ENCODE measurements at regions not wholly inside any gene's neighbourhood (a gene's known extent, or its start where the extent isn't known, plus 50 kb on each side); places are given as distances from the start of the nearest gene placed in this dataset.

- POLR2A ChIA-PET = interaction anchor here (0.5 to 0.6 kb wide), 2 partner anchors 33 to 290 kb away, joined by 4 to 6 read pairs; no protein-coding TSS in a partner anchor
- Histone ChIP-seq H3K9me3 (ENCODE audit: control extremely low read depth in 1 of 5, control insufficient read depth in 4 of 5, insufficient read depth in 2 of 5, low read depth in 1 of 5, low read length in 4 of 5) (peaks cover 0 to 7% (median 0%) of the 10 kb centered on the region in 5 experiments), H3K27me3 (replicated peaks in 2 of 5; ENCODE audit: control insufficient read depth in 4 of 5, insufficient read depth in 5 of 5, low read length in 4 of 5) (no peaks in the 10 kb centered on the region), H3K27ac (ENCODE audit: insufficient read depth in 1 of 2, low read depth in 1 of 2, low read length in 2 of 2, poor library complexity in 1 of 2, severe bottlenecking in 2 of 2) (no peak overlapping the region), H3K4me1 (ENCODE audit: control extremely low read depth in 1 of 4, control insufficient read depth in 4 of 4, insufficient read depth in 4 of 4, low read length in 3 of 4) (peaks cover 0 to 7% (median 0%) of the 10 kb centered on the region in 4 experiments), H3K4me3 (ENCODE audit: control insufficient read depth in 1 of 7, extremely low read depth in 1 of 7, insufficient read depth in 4 of 7, low read depth in 2 of 7, low read length in 6 of 7) (no peak overlapping the region), H3K36me3 (ENCODE audit: control insufficient read depth in 4 of 4, insufficient read depth in 4 of 4, low read length in 3 of 4) (no peaks in the 10 kb centered on the region)
- 100% methylated on average over 1 of the region's 2 CpGs for WGBS (ENCODE audit: insufficient coverage)
- CTCF ChIA-PET = interaction anchor here (1.8 kb wide), 1 partner anchor 44 kb away, joined by 3 read pairs; no protein-coding TSS in a partner anchor
- no peak for DNase-seq
Observed at GRCh38 chr3:141814375-141814774, 51.2 kb downstream of the GRK7 start.

GRCh38 chr3:141815667-141816066 lies 52.5 kb downstream of the GRK7 start:
- Histone ChIP-seq H3K4me1 (ENCODE audit: control extremely low read depth in 1 of 4, control insufficient read depth in 4 of 4, insufficient read depth in 4 of 4, low read length in 3 of 4) (peaks cover 0 to 7% (median 0%) of the 10 kb centered on the region in 4 experiments), H3K9me3 (ENCODE audit: control extremely low read depth in 1 of 5, control insufficient read depth in 4 of 5, insufficient read depth in 2 of 5, low read depth in 1 of 5, low read length in 4 of 5) (peaks cover 0 to 7% (median 0%) of the 10 kb centered on the region in 5 experiments), H3K27ac (ENCODE audit: insufficient read depth in 1 of 2, low read depth in 1 of 2, low read length in 2 of 2, poor library complexity in 1 of 2, severe bottlenecking in 2 of 2) (no peak overlapping the region), H3K27me3 (replicated peaks in 2 of 5; ENCODE audit: control insufficient read depth in 4 of 5, insufficient read depth in 5 of 5, low read length in 4 of 5) (no peaks in the 10 kb centered on the region), H3K36me3 (ENCODE audit: control insufficient read depth in 4 of 4, insufficient read depth in 4 of 4, low read length in 3 of 4) (no peaks in the 10 kb centered on the region), H3K4me3 (ENCODE audit: control insufficient read depth in 1 of 7, extremely low read depth in 1 of 7, insufficient read depth in 4 of 7, low read depth in 2 of 7, low read length in 6 of 7) (no peak overlapping the region)
- CTCF ChIA-PET = interaction anchor here (1.7 to 1.8 kb wide), 2 partner anchors 38 to 43 kb away, joined by 3 to 4 read pairs; no protein-coding TSS in a partner anchor
- POLR2A ChIA-PET = interaction anchor here (0.6 kb wide), 1 partner anchor 52 kb away, joined by 3 read pairs; the partner anchor contains the start of gene GRK7
- no peak for DNase-seq

GRCh38 chr3:141816958-141817357 lies 53.8 kb downstream of the GRK7 start:
- POLR2A ChIA-PET = interaction anchor here (0.6 kb wide), 1 partner anchor 78 kb away, joined by 3 read pairs; no protein-coding TSS in a partner anchor
- no peak for DNase-seq
- Histone ChIP-seq H3K27ac (ENCODE audit: insufficient read depth in 1 of 2, low read depth in 1 of 2, low read length in 2 of 2, poor library complexity in 1 of 2, severe bottlenecking in 2 of 2) (no peak overlapping the region), H3K9me3 (ENCODE audit: control extremely low read depth in 1 of 5, control insufficient read depth in 4 of 5, insufficient read depth in 2 of 5, low read depth in 1 of 5, low read length in 4 of 5) (peaks cover 0 to 7% (median 0%) of the 10 kb centered on the region in 5 experiments), H3K27me3 (replicated peaks in 2 of 5; ENCODE audit: control insufficient read depth in 4 of 5, insufficient read depth in 5 of 5, low read length in 4 of 5) (no peaks in the 10 kb centered on the region), H3K4me3 (ENCODE audit: control insufficient read depth in 1 of 7, extremely low read depth in 1 of 7, insufficient read depth in 4 of 7, low read depth in 2 of 7, low read length in 6 of 7) (no peak overlapping the region), H3K4me1 (ENCODE audit: control extremely low read depth in 1 of 4, control insufficient read depth in 4 of 4, insufficient read depth in 4 of 4, low read length in 3 of 4) (peaks cover 0 to 7% (median 0%) of the 10 kb centered on the region in 4 experiments), H3K36me3 (ENCODE audit: control insufficient read depth in 4 of 4, insufficient read depth in 4 of 4, low read length in 3 of 4) (no peaks in the 10 kb centered on the region)
- CTCF ChIA-PET = interaction anchor here (0.9 to 1.7 kb wide), 2 partner anchors 20 to 40 kb away, joined by 3 to 4 read pairs; no protein-coding TSS in a partner anchor
- 60% methylated on average over 2 of the region's 7 CpGs for WGBS (ENCODE audit: insufficient coverage)

- no peaks in the 10 kb centered on the region for H3K9me3 ChIP-seq (ENCODE audit: control extremely low read depth in 1 of 5, control insufficient read depth in 4 of 5, insufficient read depth in 2 of 5, low read depth in 1 of 5, low read length in 4 of 5)
- ChIA-PET POLR2A (no interaction called here), CTCF (interaction anchor here (0.9 kb wide), 1 partner anchor 74 kb away, joined by 3 read pairs; no protein-coding TSS in a partner anchor)
- H3K27ac ChIP-seq (ENCODE audit: insufficient read depth in 1 of 2, low read depth in 1 of 2, low read length in 2 of 2, poor library complexity in 1 of 2, severe bottlenecking in 2 of 2) = no peak overlapping the region
- no peak overlapping the region for H3K4me3 ChIP-seq (ENCODE audit: control insufficient read depth in 1 of 7, extremely low read depth in 1 of 7, insufficient read depth in 4 of 7, low read depth in 2 of 7, low read length in 6 of 7)
- no peaks in the 10 kb centered on the region for H3K27me3 ChIP-seq (replicated peaks in 2 of 5; ENCODE audit: control insufficient read depth in 4 of 5, insufficient read depth in 5 of 5, low read length in 4 of 5)
- H3K36me3 ChIP-seq (ENCODE audit: control insufficient read depth in 4 of 4, insufficient read depth in 4 of 4, low read length in 3 of 4) = no peaks in the 10 kb centered on the region
- DNase-seq = no peak
- WGBS (ENCODE audit: insufficient coverage) = 96% methylated on average over 4 of the region's 7 CpGs
- no peaks in the 10 kb centered on the region for H3K4me1 ChIP-seq (ENCODE audit: control extremely low read depth in 1 of 4, control insufficient read depth in 4 of 4, insufficient read depth in 4 of 4, low read length in 3 of 4)
Observed at GRCh38 chr3:141825216-141826011, 51.0 kb upstream of the ATP1B3 start.

Data from common myeloid progenitor, CD34-positive (primary cell).